DOHH2 (cell line): ENCODE measurements at regions not wholly inside any gene's neighbourhood (a gene's known extent, or its start where the extent isn't known, plus 50 kb on each side); places are given as distances from the start of the nearest gene placed in this dataset.

Source experiments
- H3F3A ChIP-seq: fragments of 200-600 bp; sonication (generic), shearing (Covaris generic); 2 replicates; pipeline ENCODE4 v1.6.0; 2016; ENCODE audit warnings: antibody characterized with exemption, mild to moderate bottlenecking; ENCODE audit not compliant: control insufficient read depth, insufficient read depth
- H3K27ac ChIP-seq: fragments of 200-600 bp; sonication (generic); 2 replicates; pipeline ENCODE4 v1.5.1; 2014; ENCODE audit warnings: low read depth, mild to moderate bottlenecking, low read length, moderate library complexity
- H3K27me3 ChIP-seq: fragments of 200-600 bp; sonication (generic); 2 replicates; pipeline ENCODE4 v1.6.1; 2014; ENCODE audit warnings: mild to moderate bottlenecking, low read length, mixed read lengths; ENCODE audit not compliant: control insufficient read depth
- H3K36me3 ChIP-seq: fragments of 200-600 bp; sonication (generic); 2 replicates; pipeline ENCODE4 v1.6.1; 2014; ENCODE audit warnings: mild to moderate bottlenecking, low read length, moderate library complexity, mixed read lengths; ENCODE audit not compliant: control insufficient read depth
- H3K4me1 ChIP-seq: fragments of 200-600 bp; sonication (generic); 2 replicates; pipeline ENCODE4 v1.6.1; 2014; ENCODE audit warnings: mild to moderate bottlenecking, low read length, mixed read lengths; ENCODE audit not compliant: control insufficient read depth
- H3K4me2 ChIP-seq: fragments of 200-600 bp; sonication (generic); 2 replicates; pipeline ENCODE4 v1.6.0; 2014; ENCODE audit warnings: mild to moderate bottlenecking, low read length, moderate library complexity
- H3K4me3 ChIP-seq: fragments of 200-600 bp; sonication (generic); 2 replicates; pipeline ENCODE4 v1.5.1; 2014; ENCODE audit warnings: mild to moderate bottlenecking, low read length, mixed read lengths
- H3K79me2 ChIP-seq: fragments of 200-600 bp; sonication (generic); 2 replicates; pipeline ENCODE4 v1.6.1; 2014; ENCODE audit warnings: mild to moderate bottlenecking, low read length, mixed read lengths; ENCODE audit not compliant: control insufficient read depth
- H3K9me2 ChIP-seq: fragments of 200-600 bp; sonication (generic); replicated peaks from 2 replicates; pipeline ENCODE4 v1.6.1; 2014; ENCODE audit warnings: mild to moderate bottlenecking, low read length, mixed read lengths; ENCODE audit not compliant: control insufficient read depth
- H3K9me3 ChIP-seq: fragments of 200-600 bp; sonication (generic); 2 replicates; pipeline ENCODE4 v1.6.1; 2014; ENCODE audit warnings: antibody characterized with exemption, low read length, mixed read lengths; ENCODE audit not compliant: control insufficient read depth, insufficient read depth
- H4K20me1 ChIP-seq: fragments of 200-600 bp; sonication (generic); 2 replicates; pipeline ENCODE4 v1.6.0; 2014; ENCODE audit warnings: low read depth, mild to moderate bottlenecking, antibody characterized with exemption, low read length, moderate library complexity; ENCODE audit not compliant: control insufficient read depth, insufficient read depth
- EZH2phosphoT487 ChIP-seq: fragments of 200-600 bp; sonication (generic); IDR thresholded peaks from 2 replicates; pipeline ENCODE4 v1.6.1; 2017; ENCODE audit warnings: borderline replicate concordance, mild to moderate bottlenecking, antibody characterized with exemption, low read length, moderate library complexity, mixed read lengths
- TF ChIP-seq, protein P1 (sequence below): fragments of 200-600 bp; sonication (generic); IDR thresholded peaks from one replicate; pipeline ENCODE4 v1.5.1; 2014; ENCODE audit warnings: antibody characterized with exemption, mild to moderate bottlenecking, low read depth, low read length; ENCODE audit not compliant: poor library complexity, severe bottlenecking

DNA sequence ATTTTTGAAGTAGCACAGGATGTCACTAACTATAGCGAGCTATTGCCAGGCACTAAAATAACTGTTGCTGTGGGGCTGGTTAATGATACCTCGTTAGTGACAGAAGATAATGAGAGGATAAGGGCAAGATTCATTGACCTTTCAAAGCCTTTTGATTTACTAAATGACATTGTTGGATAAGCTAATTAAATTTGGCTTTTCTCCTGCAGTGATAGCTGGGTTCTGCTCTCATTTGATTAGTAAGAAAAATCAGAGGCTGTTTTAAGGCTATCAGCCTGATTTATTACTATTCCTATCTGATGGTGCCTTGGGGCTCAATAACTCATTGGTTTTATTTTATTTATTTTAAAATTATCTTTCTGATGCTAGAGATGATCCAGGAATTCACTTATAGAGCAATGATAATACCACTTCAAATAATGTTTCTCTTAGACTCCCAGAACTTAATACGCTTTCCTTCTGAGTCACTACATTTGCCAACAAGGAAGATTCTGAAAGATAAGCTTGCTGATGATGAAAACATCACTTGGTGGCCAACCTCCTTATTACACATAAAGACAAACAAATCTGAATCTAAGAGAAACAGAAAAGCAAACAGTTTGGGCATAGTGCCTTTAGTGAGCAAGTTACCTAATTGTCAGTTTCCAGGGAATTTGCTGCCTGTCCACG, 501.3 kb upstream of the ARGLU1 start:
- Histone ChIP-seq H3K4me2 (0 out of 2 replicates have a peak overlapping the region, but pooled peaks have one; percentile 6), H3K36me3 (no peaks in the 10 kb centered on the region), H3F3A (no peaks in the 10 kb centered on the region), H3K4me1 (peaks cover 8% of the 10 kb centered on the region), H3K27ac (no peak overlapping the region), H3K27me3 (no peaks in the 10 kb centered on the region), H3K9me2 (no peaks in the 10 kb centered on the region), H3K79me2 (no peaks in the 10 kb centered on the region), H3K9me3 (no peaks in the 10 kb centered on the region), H3K4me3 (no peak overlapping the region), H4K20me1 (no peaks in the 10 kb centered on the region)
- TF ChIP-seq, protein P1, sequence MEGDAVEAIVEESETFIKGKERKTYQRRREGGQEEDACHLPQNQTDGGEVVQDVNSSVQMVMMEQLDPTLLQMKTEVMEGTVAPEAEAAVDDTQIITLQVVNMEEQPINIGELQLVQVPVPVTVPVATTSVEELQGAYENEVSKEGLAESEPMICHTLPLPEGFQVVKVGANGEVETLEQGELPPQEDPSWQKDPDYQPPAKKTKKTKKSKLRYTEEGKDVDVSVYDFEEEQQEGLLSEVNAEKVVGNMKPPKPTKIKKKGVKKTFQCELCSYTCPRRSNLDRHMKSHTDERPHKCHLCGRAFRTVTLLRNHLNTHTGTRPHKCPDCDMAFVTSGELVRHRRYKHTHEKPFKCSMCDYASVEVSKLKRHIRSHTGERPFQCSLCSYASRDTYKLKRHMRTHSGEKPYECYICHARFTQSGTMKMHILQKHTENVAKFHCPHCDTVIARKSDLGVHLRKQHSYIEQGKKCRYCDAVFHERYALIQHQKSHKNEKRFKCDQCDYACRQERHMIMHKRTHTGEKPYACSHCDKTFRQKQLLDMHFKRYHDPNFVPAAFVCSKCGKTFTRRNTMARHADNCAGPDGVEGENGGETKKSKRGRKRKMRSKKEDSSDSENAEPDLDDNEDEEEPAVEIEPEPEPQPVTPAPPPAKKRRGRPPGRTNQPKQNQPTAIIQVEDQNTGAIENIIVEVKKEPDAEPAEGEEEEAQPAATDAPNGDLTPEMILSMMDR, result no peak
- TF ChIP-seq EZH2phosphoT487, result no peak

DNA sequence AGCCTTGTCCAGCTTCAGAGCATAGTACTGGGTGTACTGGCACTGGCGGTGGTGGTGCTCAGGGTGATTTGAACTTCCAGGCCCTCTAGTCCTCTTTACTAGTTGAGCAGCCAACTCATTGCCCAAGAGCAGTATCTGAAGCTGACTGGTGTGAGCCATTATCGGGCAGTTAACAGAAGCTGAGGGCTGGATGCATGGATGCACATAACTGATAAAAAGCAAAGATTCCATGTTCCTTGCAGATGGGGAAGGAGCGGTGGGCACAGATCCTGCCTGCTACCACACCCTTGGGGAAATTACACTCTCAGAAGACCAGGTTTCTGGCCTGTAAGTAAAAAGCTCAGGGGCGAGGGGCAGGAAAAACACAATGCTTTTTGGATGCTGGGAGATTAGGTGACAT, 499.4 kb upstream of the ARGLU1 start:
- H4K20me1 ChIP-seq, result no peaks in the 10 kb centered on the region
- H3K27me3 ChIP-seq, result no peaks in the 10 kb centered on the region
- H3K4me2 ChIP-seq, result no peak overlapping the region
- TF ChIP-seq, protein P1, result no peak
- TF ChIP-seq EZH2phosphoT487, result no peak
- H3K4me3 ChIP-seq, result no peak overlapping the region
- H3K36me3 ChIP-seq, result no peaks in the 10 kb centered on the region
- no peaks in the 10 kb centered on the region for H3K9me2 ChIP-seq
- H3K27ac ChIP-seq, result no peak overlapping the region
- H3F3A ChIP-seq, result no peaks in the 10 kb centered on the region
- H3K4me1 ChIP-seq, result peaks cover 8% of the 10 kb centered on the region
- H3K79me2 ChIP-seq, result no peaks in the 10 kb centered on the region
- H3K9me3 ChIP-seq, result no peaks in the 10 kb centered on the region

DNA sequence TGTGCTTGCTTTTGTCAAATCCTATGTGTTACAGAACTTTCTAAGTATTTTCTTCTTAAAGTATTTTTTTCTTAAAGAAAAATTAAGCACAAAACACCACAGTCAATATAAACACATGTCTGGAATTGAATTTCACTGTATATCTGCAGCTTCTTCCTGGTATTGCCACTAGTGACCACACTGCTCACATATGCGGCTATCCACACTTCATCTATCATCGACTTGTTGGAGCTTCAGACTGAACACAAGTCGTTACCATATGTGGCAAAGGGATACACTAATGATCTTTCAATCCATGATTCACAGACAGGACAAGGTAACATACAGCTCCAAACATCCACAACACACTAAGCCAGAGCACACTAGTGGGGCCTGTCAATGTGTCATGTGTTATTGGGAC, 498.4 kb upstream of the ARGLU1 start:
- Histone ChIP-seq H4K20me1 (no peaks in the 10 kb centered on the region), H3K27me3 (no peaks in the 10 kb centered on the region), H3K9me2 (no peaks in the 10 kb centered on the region), H3K4me2 (no peak overlapping the region), H3K79me2 (no peaks in the 10 kb centered on the region), H3F3A (no peaks in the 10 kb centered on the region), H3K27ac (no peak overlapping the region), H3K36me3 (no peaks in the 10 kb centered on the region), H3K9me3 (no peaks in the 10 kb centered on the region), H3K4me3 (no peak overlapping the region), H3K4me1 (peaks cover 8% of the 10 kb centered on the region)
- no peak for TF ChIP-seq EZH2phosphoT487
- TF ChIP-seq, protein P1, result no peak
